Omental fat pad (tissue), 3 donors: ENCODE measurements at regions not wholly inside any gene's neighbourhood (a gene's known extent, or its start where the extent isn't known, plus 50 kb on each side); places are given as distances from the start of the nearest gene placed in this dataset.

ENCODE experiments used
- ATAC-seq: fragments of 150-250 bp; one replicate; pipeline ENCODE4 v1.9.1; 2016; ENCODE audit warnings: mild to moderate bottlenecking, moderate library complexity; ENCODE audit not compliant: low FRiP score
- DNase-seq: peaks from one replicate; pipeline ENCODE4 v3.0.0-alpha.2; 2019; ENCODE audit warnings: low spot score
- CTCF ChIP-seq, 3 donors: fragments of 450-650 bp; IDR thresholded peaks; one replicate each; pipeline ENCODE4 v1.5.1; 2016 to 2017; ENCODE audit warnings: antibody characterized with exemption in 3 of 3, mild to moderate bottlenecking in 3 of 3, moderate library complexity in 2 of 3

GRCh38 chr13:97640268-97640667, 206.3 kb downstream of the RAP2A start:
- TF ChIP-seq CTCF (IDR thresholded peaks at IDR 0.05), result no peak
- ATAC-seq, result no peak

GRCh38 chr13:97648171-97648880, 214.4 kb downstream of the RAP2A start:
- TF ChIP-seq CTCF (IDR thresholded peaks at IDR 0.05), result no peak
- no peak for DNase-seq
- ATAC-seq, result no peak

More at GRCh38 chr13:97640268-97640667, 206.3 kb downstream of the RAP2A start:
- no peak for DNase-seq

GRCh38 chr13:97648881-97649224, 214.9 kb downstream of the RAP2A start:
- ATAC-seq, result no peak
- TF ChIP-seq CTCF (IDR thresholded peaks at IDR 0.05), result no peak
- DNase-seq, result no peak

GRCh38 chr13:97653443-97654140, 219.6 kb downstream of the RAP2A start:
- no peak for TF ChIP-seq CTCF (IDR thresholded peaks at IDR 0.05)
- DNase-seq (no peak), ATAC-seq (no peak)

- no peak for DNase-seq
- no peak for TF ChIP-seq CTCF (IDR thresholded peaks at IDR 0.05)
- no peak for ATAC-seq
Observed at GRCh38 chr13:97654236-97654635, 220.3 kb downstream of the RAP2A start.

- DNase-seq (no peak), ATAC-seq (no peak)
- TF ChIP-seq CTCF (IDR thresholded peaks at IDR 0.05), result no peak
Observed at GRCh38 chr13:97658556-97658955, 224.6 kb downstream of the RAP2A start.

- no peak for TF ChIP-seq CTCF (IDR thresholded peaks at IDR 0.05)
- no peak for ATAC-seq
- DNase-seq, result no peak
Observed at GRCh38 chr13:97659602-97660001, 225.6 kb downstream of the RAP2A start.
